K562 (cell line): ENCODE measurements at regions not wholly inside any gene's neighbourhood (a gene's known extent, or its start where the extent isn't known, plus 50 kb on each side); places are given as distances from the start of the nearest gene placed in this dataset.

Experiments used
- ATAC-seq: fragments of 200-7000 bp; cut with Tn5 transposase; 3 replicates; pipeline ENCODE4 v1.9.1; 2020; ENCODE audit warnings: moderate library complexity
- BruUV-seq: library from RNA; stranded (reverse); fragments of 400-500 nt; replicated peaks from 2 replicates; lab custom pipeline; 2021; lab: Mats Ljungman, UMichigan
- CTCF ChIA-PET: fragments of 300-600 bp; formaldehyde crosslinking; extraction: SDS; loops from one replicate; lab custom pipeline; 2021; ENCODE audit warnings: low intra/inter-chr PET ratio; lab: Yijun Ruan, JAX
- POLR2A ChIA-PET: fragments of 300-600, 350-650 bp; sonication (Branson Sonifier 250); formaldehyde crosslinking; extraction: SDS; loops from one replicate; lab custom pipeline; 2021; ENCODE audit warnings: antibody characterized with exemption, inconsistent platforms; lab: Yijun Ruan, JAX
- DNase-seq, 4 experiments: peaks; one replicate each; pipeline versions ENCODE4 v3.0.0 to v3.0.0-alpha.2; 2011 to 2018; ENCODE audit warnings: low spot score in 3 of 4, mixed read lengths in 3 of 4; ENCODE audit errors: extremely low read depth in 1 of 4
- FAIRE-seq: peaks from 2 replicates; lab custom pipeline; 2011; peaks lifted over from hg19 to GRCh38; lab: Jason Lieb, UNC
- H2AFZ ChIP-seq: 2 replicates; pipeline ENCODE4 v1.6.0; 2011; ENCODE audit warnings: low read depth, low read length, control low read depth, inconsistent platforms
- H3K27ac ChIP-seq: fragments of 200-600 bp; 3 replicates; pipeline ENCODE4 v1.8.0; 2011; ENCODE audit warnings: low read depth, mild to moderate bottlenecking, control low read depth, inconsistent platforms, low read length, moderate library complexity, mixed read lengths; ENCODE audit errors: extremely low read depth
- H3K27me3 ChIP-seq, 2 experiments: fragments of 300-600 bp in 1 of 2; 2 replicates in 1 of 2; 3 replicates in 1 of 2; pipeline versions ENCODE4 v1.6.0 to v1.8.0; 2011; ENCODE audit warnings: inconsistent platforms in 2 of 2, low read length in 2 of 2, mild to moderate bottlenecking in 1 of 2, mixed read lengths in 1 of 2, moderate library complexity in 1 of 2; ENCODE audit not compliant: control insufficient read depth in 2 of 2, insufficient read depth in 2 of 2
- H3K36me3 ChIP-seq: fragments of 300-600 bp; 3 replicates; pipeline ENCODE4 v1.8.0; 2011; ENCODE audit warnings: mild to moderate bottlenecking, low read length, inconsistent platforms; ENCODE audit not compliant: control insufficient read depth, insufficient read depth
- H3K4me1 ChIP-seq, 2 experiments: fragments of 200-600 bp in 1 of 2; replicated peaks in 1 of 2; 2 replicates in 1 of 2; 3 replicates in 1 of 2; pipeline versions ENCODE4 v1.5.1 to v1.8.0; 2011; ENCODE audit warnings: inconsistent platforms in 2 of 2, low read length in 2 of 2, mild to moderate bottlenecking in 1 of 2, mixed read lengths in 1 of 2, moderate library complexity in 1 of 2; ENCODE audit not compliant: control insufficient read depth in 2 of 2, insufficient read depth in 2 of 2
- H3K4me2 ChIP-seq: 2 replicates; pipeline ENCODE4 v1.6.1; 2011; ENCODE audit warnings: low read length, control low read depth, inconsistent platforms, mixed read lengths; ENCODE audit not compliant: insufficient read depth
- H3K4me3 ChIP-seq: fragments of 200-600 bp; sonication (generic), shearing (Covaris generic); 2 replicates; pipeline ENCODE4 v1.5.1; 2016; ENCODE audit warnings: control low read depth, inconsistent platforms
- H3K79me2 ChIP-seq: fragments of 200-600 bp; 3 replicates; pipeline ENCODE4 v1.8.0; 2011; ENCODE audit warnings: low read length, inconsistent platforms; ENCODE audit not compliant: control insufficient read depth, insufficient read depth
- H3K9ac ChIP-seq, 2 experiments: 2 replicates each; pipeline versions ENCODE4 v1.6.0 to v1.6.1; 2011; ENCODE audit warnings: low read depth in 2 of 2, low read length in 2 of 2, control low read depth in 1 of 2, inconsistent platforms in 1 of 2, mild to moderate bottlenecking in 1 of 2, mixed read lengths in 1 of 2; ENCODE audit not compliant: insufficient read depth in 1 of 2
- H3K9me1 ChIP-seq: one replicate; pipeline ENCODE4 v1.6.0; 2011; ENCODE audit warnings: inconsistent platforms, mild to moderate bottlenecking, low read length, moderate library complexity; ENCODE audit not compliant: control insufficient read depth, insufficient read depth
- H3K9me3 ChIP-seq: replicated peaks from 2 replicates; pipeline ENCODE4 v1.5.1; 2011; ENCODE audit warnings: low read depth, low read length, inconsistent platforms; ENCODE audit not compliant: control insufficient read depth, insufficient read depth
- H4K20me1 ChIP-seq: replicated peaks from 2 replicates; pipeline ENCODE4 v1.6.1; 2011; ENCODE audit warnings: low read length, inconsistent platforms, mixed read lengths; ENCODE audit not compliant: control insufficient read depth, insufficient read depth
- BRD9 ChIP-seq: fragments of 450-650 bp; IDR thresholded peaks from 2 replicates; pipeline ENCODE4 v1.6.1; 2018; ENCODE audit warnings: low read depth; ENCODE audit not compliant: partially characterized antibody
- CBX1 ChIP-seq: sonication (generic); IDR thresholded peaks from 2 replicates; pipeline ENCODE4 v1.6.1; 2016; ENCODE audit warnings: antibody characterized with exemption, low read depth, mild to moderate bottlenecking
- DEAF1 ChIP-seq: fragments of 450-650 bp; formaldehyde crosslinking; IDR thresholded peaks from 2 replicates; pipeline ENCODE4 v1.4.0; 2020; ENCODE audit warnings: mild to moderate bottlenecking, moderate library complexity
- DNMT1 ChIP-seq: fragments of 450-650 bp; IDR thresholded peaks from 2 replicates; pipeline ENCODE4 v1.6.1; 2016; ENCODE audit warnings: antibody characterized with exemption, mild to moderate bottlenecking
- FOS ChIP-seq: IDR thresholded peaks from 3 replicates; pipeline ENCODE4 v1.6.1; 2011; ENCODE audit not compliant: insufficient read length; ENCODE audit errors: extremely low read depth
- FUS ChIP-seq: fragments of 200-400 bp; formaldehyde crosslinking; optimal IDR thresholded peaks from 2 replicates; pipeline ENCODE3; 2017; ENCODE audit warnings: low read depth, low read length
- GATA2 ChIP-seq: sonication (generic); formaldehyde crosslinking; IDR thresholded peaks from 2 replicates; pipeline ENCODE4 v1.4.0; 2020; ENCODE audit warnings: mild to moderate bottlenecking, missing genetic modification reagents
- PHF8 ChIP-seq: fragments of 200-600 bp; sonication (generic); IDR thresholded peaks from 2 replicates; pipeline ENCODE4 v1.6.1; 2012; ENCODE audit warnings: mixed run types, mild to moderate bottlenecking, inconsistent platforms, low read length, moderate library complexity, borderline replicate concordance
- SAP30 ChIP-seq: fragments of 200-600 bp; sonication (generic); IDR thresholded peaks from 2 replicates; pipeline ENCODE4 v1.6.1; 2012; ENCODE audit warnings: borderline replicate concordance, low read depth, mild to moderate bottlenecking, moderate library complexity, low read length, control low read depth, inconsistent platforms; ENCODE audit not compliant: insufficient read depth, poor library complexity, severe bottlenecking
- SOX6 ChIP-seq: fragments of 450-650 bp; IDR thresholded peaks from 2 replicates; pipeline ENCODE4 v1.6.1; 2014; ENCODE audit warnings: mild to moderate bottlenecking
- SREBF2 ChIP-seq: sonication (generic); formaldehyde crosslinking; IDR thresholded peaks from 2 replicates; pipeline ENCODE4 v1.4.0; 2020; ENCODE audit warnings: mild to moderate bottlenecking, missing genetic modification reagents
- TEAD1 ChIP-seq, 2 experiments: fragments of 450-650 bp in 1 of 2; sonication (generic) in 1 of 2; formaldehyde crosslinking; IDR thresholded peaks; 2 replicates each; pipeline versions ENCODE4 v1.4.0 to v1.8.0; 2020 to 2022; ENCODE audit warnings: mild to moderate bottlenecking in 2 of 2, missing genetic modification reagents in 1 of 2
- TSC22D4 ChIP-seq: fragments of 450-650 bp; IDR thresholded peaks from 2 replicates; pipeline ENCODE4 v1.6.1; 2016; ENCODE audit warnings: missing genetic modification characterization, missing biosample characterization, control low read depth
- ZC3H8 ChIP-seq: fragments of 450-650 bp; IDR thresholded peaks from 2 replicates; pipeline ENCODE4 v1.6.1; 2017
- ZNF165 ChIP-seq: fragments of 250-450 bp; sonication (Bioruptor Pico); IDR thresholded peaks from 2 replicates; pipeline ENCODE4 v1.4.0; 2020; ENCODE audit warnings: borderline replicate concordance
- ZNF445 ChIP-seq: fragments of 250-450 bp; sonication (Bioruptor Pico); IDR thresholded peaks from 2 replicates; pipeline ENCODE4 v1.4.0; 2020; ENCODE audit warnings: low read depth, mild to moderate bottlenecking, moderate library complexity
- ZNF561 ChIP-seq: fragments of 450-650 bp; formaldehyde crosslinking; conservative IDR thresholded peaks from 2 replicates; pipeline ENCODE4 v1.4.0; 2020; ENCODE audit warnings: mild to moderate bottlenecking, moderate library complexity
- ZNF780A ChIP-seq: fragments of 250-450 bp; sonication (Bioruptor Pico); IDR thresholded peaks from 2 replicates; pipeline ENCODE4 v1.5.0; 2021; ENCODE audit warnings: mild to moderate bottlenecking
- WGBS: fragments of 100-300 bp; shearing (Covaris generic); methylation state at CpG from one replicate; pipeline ENCODE4 v1.1.6; 2016; ENCODE audit warnings: low coverage, mixed read lengths; ENCODE audit not compliant: insufficient coverage; ENCODE audit errors: missing lambda C conversion rate; 5-methylcytosine and 5-hydroxymethylcytosine counted together
- in situ Hi-C: fragments of 300-500 bp; cut with MboI; formaldehyde crosslinking; loops from 4 replicates; pipeline ENCODE4 v1.15.0; 2018; ENCODE audit warnings: inconsistent platforms, mixed read lengths
- intact Hi-C: fragments of 100-400 bp; cut with micrococcal nuclease; formaldehyde crosslinking; loops from 2 replicates; pipeline ENCODE4 v1.14.2; 2022

- no peaks in the 10 kb centered on the region; the same call in 1 of the 2 replicates for H4K20me1 ChIP-seq
- H3K4me3 ChIP-seq: no peak overlapping the region
- FAIRE-seq (no peak), ATAC-seq (no peak), DNase-seq (no peak)
- WGBS: 0% methylated on average over 9 of the region's 10 CpGs
- POLR2A ChIA-PET: no interaction called here
- H3K36me3 ChIP-seq: no peaks in the 10 kb centered on the region
- H3K4me1 ChIP-seq: no peaks in the 10 kb centered on the region
- no TSS peak for BruUV-seq
- intact Hi-C loops: no loop called here
- H3K9me3 ChIP-seq: no peaks in the 10 kb centered on the region
- TF ChIP-seq TEAD1 (CRISPR knock-in tag; IDR thresholded peaks at IDR 0.05): no peak
- H3K9ac ChIP-seq: no peak overlapping the region
- H3K9me1 ChIP-seq: no peaks in the 10 kb centered on the region
- no peaks in the 10 kb centered on the region for H3K27me3 ChIP-seq
- in situ Hi-C loops: no loop called here
- H2AFZ ChIP-seq: no peak overlapping the region
- H3K4me2 ChIP-seq: no peak overlapping the region
- no peaks in the 10 kb centered on the region for H3K79me2 ChIP-seq
- CTCF ChIA-PET: no interaction called here
- H3K27ac ChIP-seq: no peak overlapping the region
These were observed 327.7 kb downstream of the GLRX3 start for GRCh38 chr10:130463876-130464364.

GRCh38 chr10:130464426-130464825 is 328.2 kb downstream of the GLRX3 start:
- Histone ChIP-seq H3K9me3 (no peaks in the 10 kb centered on the region), H3K36me3 (no peaks in the 10 kb centered on the region), H4K20me1 (no peaks in the 10 kb centered on the region; the same call in 1 of the 2 replicates), H3K4me3 (no peak overlapping the region), H3K4me1 (no peaks in the 10 kb centered on the region), H3K9me1 (no peaks in the 10 kb centered on the region), H3K27me3 (no peaks in the 10 kb centered on the region), H3K27ac (no peak overlapping the region), H3K9ac (no peak overlapping the region), H3K79me2 (no peaks in the 10 kb centered on the region), H3K4me2 (no peak overlapping the region), H2AFZ (no peak overlapping the region)
- in situ Hi-C loops (no loop called here), intact Hi-C loops (no loop called here)
- DNase-seq (no peak), ATAC-seq (no peak), FAIRE-seq (no peak)
- WGBS: 0% methylated on average over 3 of the region's 7 CpGs
- ChIA-PET CTCF (no interaction called here), POLR2A (no interaction called here)
- BruUV-seq: no TSS peak
- no peak for TF ChIP-seq ZNF165
- TF ChIP-seq ZC3H8: no peak
- no peak for TF ChIP-seq DNMT1
- no peak for TF ChIP-seq GATA2 (CRISPR knock-in tag)
- no peak for TF ChIP-seq ZNF561 (CRISPR knock-in tag)
- TF ChIP-seq SOX6: no peak
- no peak for TF ChIP-seq FUS
- TF ChIP-seq TSC22D4 (tag): no peak
- no peak for TF ChIP-seq CBX1
- no peak for TF ChIP-seq ZNF780A
- TF ChIP-seq ZNF445 (CRISPR knock-in tag): no peak
- TF ChIP-seq PHF8: no peak
- no peak for TF ChIP-seq DEAF1 (CRISPR knock-in tag)
- no peak for TF ChIP-seq SREBF2 (CRISPR knock-in tag)
- no peak for TF ChIP-seq FOS
- no peak for TF ChIP-seq BRD9
- no peak for TF ChIP-seq SAP30
